A549 (cell line): ENCODE measurements at regions not wholly inside any gene's neighbourhood (a gene's known extent, or its start where the extent isn't known, plus 50 kb on each side); places are given as distances from the start of the nearest gene placed in this dataset.
A peak's percentile ranks its signal among the peaks of the same experiment; 100 is the strongest.

Experiments
- ATAC-seq, 2 experiments: fragments of 200-7000 bp in 1 of 2; fragments of >200 bp in 1 of 2; cut with Nextera tagmentation in 1 of 2; cut with Tn5 transposase in 1 of 2; 3 replicates each; pipeline versions ENCODE4 v1.8.0 to v1.9.1; 2018 to 2020; ENCODE audit warnings: mild to moderate bottlenecking in 1 of 2, moderate library complexity in 1 of 2
- CTCF ChIA-PET: fragments of 300-600 bp; sonication (Branson Sonifier 250); formaldehyde crosslinking; extraction: SDS; loops from one replicate; lab custom pipeline; 2021; ENCODE audit warnings: antibody characterized with exemption, inconsistent platforms; lab: Yijun Ruan, JAX
- POLR2A ChIA-PET: fragments of 350-600 bp; formaldehyde crosslinking; extraction: SDS; loops from one replicate; lab custom pipeline; 2021; ENCODE audit warnings: antibody characterized with exemption, inconsistent platforms; lab: Yijun Ruan, JAX
- DNase-seq, 2 experiments: peaks; one replicate each; pipeline versions ENCODE4 v3.0.0 to v3.0.0-alpha.2; 2011 to 2016; ENCODE audit warnings: low read depth in 1 of 2, low spot score in 1 of 2
- FAIRE-seq: peaks from 2 replicates; lab custom pipeline; 2011; peaks lifted over from hg19 to GRCh38; lab: Jason Lieb, UNC
- H3K27ac ChIP-seq, 2 experiments: fragments of >200 bp; sonication (Bioruptor Twin); formaldehyde crosslinking; 3 replicates each; pipeline ENCODE4 v1.5.1; 2016 to 2017
- H3K4me1 ChIP-seq: fragments of >200 bp; sonication (Bioruptor Twin); formaldehyde crosslinking; 3 replicates; pipeline ENCODE4 v1.6.1; 2016
- H3K4me2 ChIP-seq: fragments of >200 bp; sonication (Bioruptor Twin); formaldehyde crosslinking; 3 replicates; pipeline ENCODE4 v1.6.1; 2016
- H3K4me3 ChIP-seq: fragments of >200 bp; sonication (Bioruptor Twin); formaldehyde crosslinking; 3 replicates; pipeline ENCODE4 v1.5.1; 2016
- H3K9me3 ChIP-seq: fragments of >200 bp; sonication (Bioruptor Twin); formaldehyde crosslinking; 3 replicates; pipeline ENCODE4 v1.6.1; 2016
- ATOH8 ChIP-seq: fragments of 250-450 bp; sonication (Bioruptor Pico); IDR thresholded peaks from 2 replicates; pipeline ENCODE4 v1.5.0; 2020; ENCODE audit warnings: low read depth, mild to moderate bottlenecking, moderate library complexity
- CBX8 ChIP-seq: fragments of 200-600 bp; sonication (generic); IDR thresholded peaks from 2 replicates; pipeline ENCODE4 v1.6.1; 2016
- CHD4 ChIP-seq: fragments of 200-600 bp; sonication (generic); IDR thresholded peaks from 2 replicates; pipeline ENCODE4 v1.6.1; 2016; ENCODE audit warnings: antibody characterized with exemption, mild to moderate bottlenecking, borderline replicate concordance
- EHF ChIP-seq: fragments of 250-450 bp; sonication (Bioruptor Pico); IDR thresholded peaks from 2 replicates; pipeline ENCODE4 v1.5.0; 2020; ENCODE audit warnings: mild to moderate bottlenecking
- EHMT2 ChIP-seq: fragments of 200-600 bp; sonication (generic); IDR thresholded peaks from 2 replicates; pipeline ENCODE4 v1.6.1; 2016; ENCODE audit warnings: antibody characterized with exemption, low read depth, mild to moderate bottlenecking, moderate library complexity
- EP300 ChIP-seq, 2 experiments: fragments of >200 bp; sonication (Bioruptor Twin); formaldehyde crosslinking; IDR thresholded peaks; 2 replicates in 1 of 2; 3 replicates in 1 of 2; pipeline ENCODE4 v1.6.1; 2016 to 2017
- ESRRA ChIP-seq: fragments of 150-350 bp; IDR thresholded peaks from 2 replicates; pipeline ENCODE4 v1.6.1; 2014; ENCODE audit warnings: mild to moderate bottlenecking, low read length, borderline replicate concordance
- FOXS1 ChIP-seq: fragments of 250-450 bp; sonication (Bioruptor Pico); IDR thresholded peaks from 2 replicates; pipeline ENCODE4 v1.5.0; 2020; ENCODE audit warnings: mild to moderate bottlenecking, moderate library complexity
- HES2 ChIP-seq: fragments of >200 bp; sonication (Bioruptor Twin); formaldehyde crosslinking; IDR thresholded peaks from 2 replicates; pipeline ENCODE4 v1.6.1; 2016
- HMGXB4 ChIP-seq: fragments of 250-450 bp; sonication (Bioruptor Pico); IDR thresholded peaks from 2 replicates; pipeline ENCODE4 v1.5.0; 2021; ENCODE audit warnings: mild to moderate bottlenecking, moderate library complexity, borderline replicate concordance
- HOXB13 ChIP-seq: fragments of 250-450 bp; sonication (Bioruptor Pico); IDR thresholded peaks from 2 replicates; pipeline ENCODE4 v1.5.0; 2020; ENCODE audit warnings: low read depth, mild to moderate bottlenecking, moderate library complexity
- JUN ChIP-seq, 2 experiments: fragments of >200 bp; sonication (Bioruptor Twin); formaldehyde crosslinking; IDR thresholded peaks; 2 replicates in 1 of 2; 3 replicates in 1 of 2; pipeline ENCODE4 v1.6.1; 2016 to 2017
- KDM5A ChIP-seq: fragments of 200-600 bp; sonication (generic); IDR thresholded peaks from 2 replicates; pipeline ENCODE4 v1.6.1; 2016; ENCODE audit warnings: antibody characterized with exemption, mild to moderate bottlenecking
- MAX ChIP-seq: IDR thresholded peaks from 2 replicates; pipeline ENCODE4 v1.6.1; 2012
- NPAS2 ChIP-seq: fragments of 250-450 bp; sonication (Bioruptor Pico); IDR thresholded peaks from 2 replicates; pipeline ENCODE4 v1.8.0; 2022; ENCODE audit warnings: mild to moderate bottlenecking, moderate library complexity, borderline replicate concordance
- PHF8 ChIP-seq: fragments of 200-600 bp; sonication (generic); IDR thresholded peaks from 2 replicates; pipeline ENCODE4 v1.6.1; 2016; ENCODE audit warnings: low read depth, mild to moderate bottlenecking, antibody characterized with exemption, moderate library complexity, borderline replicate concordance
- TP53 ChIP-seq: fragments of 250-450 bp; sonication (Bioruptor Pico); IDR thresholded peaks from 2 replicates; pipeline ENCODE4 v1.5.0; 2021; ENCODE audit warnings: mild to moderate bottlenecking, moderate library complexity
- ZFP36 ChIP-seq: fragments of 450-650 bp; IDR thresholded peaks from 2 replicates; pipeline ENCODE4 v1.6.1; 2014; ENCODE audit warnings: borderline replicate concordance; ENCODE audit not compliant: partially characterized antibody
- ZNF302 ChIP-seq: fragments of 250-450 bp; sonication (Bioruptor Pico); IDR thresholded peaks from 2 replicates; pipeline ENCODE4 v1.9.0; 2021; ENCODE audit warnings: inconsistent platforms, mild to moderate bottlenecking, moderate library complexity
- WGBS: methylation state at CpG from one replicate; pipeline ENCODE4 v1.1.6; 2017; ENCODE audit errors: missing lambda C conversion rate; 5-methylcytosine and 5-hydroxymethylcytosine counted together

GRCh38 chr3:41026394-41027177, 172.7 kb upstream of the CTNNB1 start:
- TF ChIP-seq HES2 = no peak
- TF ChIP-seq MAX = no peak
- Histone ChIP-seq H3K27ac (no peak overlapping the region; a peak in 1 of 6 replicates), H3K4me3 (no peak overlapping the region), H3K9me3 (no peaks in the 10 kb centered on the region), H3K4me2 (no peak overlapping the region), H3K4me1 (0 out of 3 replicates have a peak, but pooled peaks cover 4% of the 10 kb centered on the region)
- WGBS = 17% methylated on average over 2 of the region's 3 CpGs
- POLR2A ChIA-PET = no interaction called here
- CTCF ChIA-PET = no interaction called here
- FAIRE-seq = no peak
- DNase-seq = peak; percentile 11 to 60
- peak; percentile 62 to 78; a peak in 4 of 6 replicates for ATAC-seq

GRCh38 chr3:41029356-41029755, 169.9 kb upstream of the CTNNB1 start:
- H3K4me1 ChIP-seq = 0 out of 3 replicates have a peak, but pooled peaks cover 4% of the 10 kb centered on the region
- no peak overlapping the region for H3K27ac ChIP-seq
- CTCF ChIA-PET = no interaction called here
- POLR2A ChIA-PET = no interaction called here
- ATAC-seq = no peak
- FAIRE-seq = no peak
- 39% methylated on average over 3 of the region's 3 CpGs for WGBS
- no peaks in the 10 kb centered on the region for H3K9me3 ChIP-seq
- DNase-seq = no peak
- H3K4me3 ChIP-seq = no peak overlapping the region
- H3K4me2 ChIP-seq = no peak overlapping the region
- no peak for TF ChIP-seq EHMT2
- TF ChIP-seq ATOH8 (CRISPR knock-in tag) = no peak
- TF ChIP-seq JUN (IDR thresholded peaks at IDR 0.05) = no peak
- TF ChIP-seq HES2 = no peak
- TF ChIP-seq ZNF302 (CRISPR knock-in tag) = no peak
- no peak for TF ChIP-seq FOXS1 (CRISPR knock-in tag)
- TF ChIP-seq EP300 (IDR thresholded peaks at IDR 0.05) = no peak
- no peak for TF ChIP-seq CHD4
- no peak for TF ChIP-seq PHF8
- TF ChIP-seq EHF (CRISPR knock-in tag) = no peak
- TF ChIP-seq NPAS2 (CRISPR knock-in tag) = no peak
- TF ChIP-seq HMGXB4 (CRISPR knock-in tag) = no peak
- TF ChIP-seq, all 56 proteins: peak for 0

GRCh38 chr3:41030220-41030619, 169.1 kb upstream of the CTNNB1 start:
- ChIA-PET CTCF (no interaction called here), POLR2A (no interaction called here)
- H3K4me1 ChIP-seq = 0 out of 3 replicates have a peak, but pooled peaks cover 4% of the 10 kb centered on the region
- H3K4me3 ChIP-seq = no peak overlapping the region
- no peak overlapping the region for H3K27ac ChIP-seq
- no peak for FAIRE-seq
- no peaks in the 10 kb centered on the region for H3K9me3 ChIP-seq
- 46% methylated on average over 4 of the region's 4 CpGs for WGBS
- no peak for DNase-seq
- ATAC-seq = no peak
- no peak overlapping the region for H3K4me2 ChIP-seq
- no peak for TF ChIP-seq KDM5A
- TF ChIP-seq JUN (IDR thresholded peaks at IDR 0.05) = no peak
- TF ChIP-seq ZFP36 = no peak
- TF ChIP-seq TP53 (CRISPR knock-in tag) = no peak
- TF ChIP-seq CBX8 = no peak
- TF ChIP-seq FOXS1 (CRISPR knock-in tag) = no peak
- TF ChIP-seq ESRRA = no peak
- TF ChIP-seq HOXB13 (CRISPR knock-in tag) = no peak
